ENCODE measurements at regions not wholly inside any gene's neighbourhood (a gene's known extent, or its start where the extent isn't known, plus 50 kb on each side); places are given as distances from the start of the nearest gene placed in this dataset.
"Not testable (repeated sequence)": the region's sequence is repeated elsewhere in the genome, so short reads cannot be mapped to it uniquely, and the experiment has no call there.

DNA sequence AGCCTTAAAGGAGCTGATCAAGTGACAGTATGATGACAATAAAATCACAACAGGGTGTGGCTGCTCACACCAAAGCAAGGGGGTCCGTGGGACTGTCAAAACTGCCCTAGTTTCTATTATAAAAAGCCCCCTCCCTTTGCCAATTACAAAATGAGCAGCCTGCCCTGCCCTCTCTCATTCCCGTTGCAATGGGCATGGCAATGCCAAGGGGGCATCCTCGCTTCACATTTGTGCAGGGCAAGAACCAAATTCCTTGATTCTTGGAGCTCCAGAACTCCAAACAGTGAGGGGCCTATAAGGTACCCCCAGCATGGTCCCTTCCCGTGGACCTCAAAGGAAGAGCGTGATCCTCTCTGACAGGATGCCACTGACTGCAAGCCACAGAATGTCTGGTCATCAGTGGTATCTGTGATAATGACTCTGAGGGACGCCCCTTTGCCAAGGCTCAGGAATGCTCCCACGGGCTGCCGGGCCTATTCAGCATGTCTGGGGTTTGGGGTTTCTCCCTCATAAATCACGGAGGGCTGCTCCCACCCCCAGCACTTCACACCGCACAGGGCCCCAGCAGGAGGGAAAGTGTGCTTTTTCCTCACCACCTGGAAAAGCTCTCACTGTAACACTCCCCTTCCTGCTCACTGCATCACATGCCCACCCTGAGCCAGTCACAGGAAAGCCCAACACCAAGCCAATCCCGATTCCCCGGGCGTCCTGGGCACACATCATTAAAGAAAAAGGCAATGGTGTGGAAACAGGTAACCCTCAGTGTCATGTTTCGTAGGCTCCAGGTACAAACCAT, 105.1 kb upstream of the TRPM1 start:
- ChIA-PET POLR2A (no interaction called here), CTCF (interaction anchor here (0.5 to 4.4 kb wide), 14 partner anchors 8 to 767 kb away, joined by 3 to 47 read pairs (median 4); no protein-coding TSS in a partner anchor)
- DNase-seq (ENCODE audit: low read depth in 1 of 2, low spot score in 1 of 2) = no peak
- Histone ChIP-seq H3K4me2 (no peak overlapping the region), H3K4me1 (no peaks in the 10 kb centered on the region), H3K9me3 (peaks cover 4% of the 10 kb centered on the region; the same call in 1 of the 3 replicates), H3K27ac (no peak overlapping the region), H3K4me3 (no peak overlapping the region)
- FAIRE-seq = no peak
- 48% methylated on average over 14 of the region's 14 CpGs for WGBS (ENCODE audit: missing lambda C conversion rate)
- ATAC-seq = peak; percentile 19 to 43; a peak in 3 of 6 replicates
- TF ChIP-seq JUNB (IDR thresholded peaks at IDR 0.05) = no peak
- no peak for TF ChIP-seq ZNF302 (CRISPR knock-in tag; IDR thresholded peaks at IDR 0.05)
- TF ChIP-seq NR3C1 (IDR thresholded peaks at IDR 0.05) = no peak
- no peak for TF ChIP-seq CEBPB (IDR thresholded peaks at IDR 0.05)
- TF ChIP-seq CTCF (IDR thresholded peaks at IDR 0.05) = 0 out of 3 replicates have a peak, but pooled peaks have one; percentile 12
- no peak for TF ChIP-seq ZC3H11A (IDR thresholded peaks at IDR 0.05)
- TF ChIP-seq RNF2 (IDR thresholded peaks at IDR 0.05; ENCODE audit: borderline replicate concordance, low read depth) = no peak
- no peak for TF ChIP-seq MAFK (IDR thresholded peaks at IDR 0.05; ENCODE audit: partially characterized antibody)
- no peak for TF ChIP-seq SREBF2 (IDR thresholded peaks at IDR 0.05)
- peak; percentile 45 to 46; a peak in 4 of 5 replicates for TF ChIP-seq RAD21 (conservative IDR thresholded peaks at IDR 0.05 in 1 of 2, IDR thresholded peaks at IDR 0.05 in 1 of 2)
- peak; percentile 37; the same call in 1 of the 3 replicates for TF ChIP-seq SMC3 (IDR thresholded peaks at IDR 0.05)
- no peak for TF ChIP-seq POLR2AphosphoS2 (conservative IDR thresholded peaks at IDR 0.05; ENCODE audit: low read length)
- no peak for TF ChIP-seq CBX8 (IDR thresholded peaks at IDR 0.05)
- no peak for TF ChIP-seq MYC (IDR thresholded peaks at IDR 0.05; ENCODE audit: borderline replicate concordance, low read length)
- TF ChIP-seq GATA3 (IDR thresholded peaks at IDR 0.05; ENCODE audit: borderline replicate concordance) = no peak
- no peak for TF ChIP-seq MAX (IDR thresholded peaks at IDR 0.05)
- TF ChIP-seq BHLHE40 (IDR thresholded peaks at IDR 0.05; ENCODE audit: low read depth, low read length) = no peak
- no peak for TF ChIP-seq CBX2 (IDR thresholded peaks at IDR 0.05; ENCODE audit: borderline replicate concordance, low read depth)
- no peak for TF ChIP-seq EHF (CRISPR knock-in tag; IDR thresholded peaks at IDR 0.05)

GRCh38 chr15:31207246-31207645, 105.7 kb upstream of the TRPM1 start:
- ChIA-PET POLR2A (no interaction called here), CTCF (interaction anchor here (0.7 to 4.4 kb wide), 13 partner anchors 8 to 766 kb away, joined by 3 to 47 read pairs (median 4); no protein-coding TSS in a partner anchor)
- no peak for ATAC-seq
- Histone ChIP-seq H3K9me3 (peaks cover 8% of the 10 kb centered on the region; the same call in 1 of the 3 replicates), H3K4me3 (no peak overlapping the region), H3K4me1 (no peaks in the 10 kb centered on the region), H3K27ac (no peak overlapping the region), H3K4me2 (no peak overlapping the region)
- no peak for DNase-seq (ENCODE audit: low read depth in 1 of 2, low spot score in 1 of 2)
- FAIRE-seq = no peak
- WGBS (ENCODE audit: missing lambda C conversion rate) = 70% methylated on average over 2 of the region's 2 CpGs
- TF ChIP-seq MAZ (IDR thresholded peaks at IDR 0.05; ENCODE audit: borderline replicate concordance, low read depth, low read length) (no peak), JUN (IDR thresholded peaks at IDR 0.05) (no peak), CTCF (IDR thresholded peaks at IDR 0.05) (no peak), KDM1A (IDR thresholded peaks at IDR 0.05; ENCODE audit: low read depth) (no peak), ZSCAN20 (CRISPR knock-in tag; IDR thresholded peaks at IDR 0.05) (no peak)
- TF ChIP-seq, protein P1, sequence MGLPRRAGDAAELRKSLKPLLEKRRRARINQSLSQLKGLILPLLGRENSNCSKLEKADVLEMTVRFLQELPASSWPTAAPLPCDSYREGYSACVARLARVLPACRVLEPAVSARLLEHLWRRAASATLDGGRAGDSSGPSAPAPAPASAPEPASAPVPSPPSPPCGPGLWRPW (IDR thresholded peaks at IDR 0.05) = no peak

DNA sequence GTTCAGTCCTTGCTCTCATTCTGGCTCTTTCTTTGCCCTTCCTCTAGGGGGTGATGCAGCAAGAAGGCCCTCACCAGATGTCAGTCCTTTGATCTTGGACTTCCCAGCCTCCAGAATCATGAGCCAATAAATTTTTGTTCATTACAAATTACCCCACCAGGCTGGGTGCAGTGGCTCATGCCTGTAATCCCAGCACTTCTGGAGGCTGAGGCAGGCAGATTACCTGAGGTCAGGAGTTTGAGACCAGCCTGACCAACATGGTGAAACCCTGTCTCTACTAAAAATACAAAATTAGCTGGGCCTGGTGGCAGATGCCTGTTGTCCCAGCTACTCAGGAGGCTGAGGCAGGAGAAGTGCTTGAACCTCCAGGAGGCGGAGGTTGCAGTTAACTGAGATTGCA, 106.3 kb upstream of the TRPM1 start:
- H3K9me3 ChIP-seq; DNase-seq (ENCODE audit: low read depth in 1 of 2, low spot score in 1 of 2); FAIRE-seq; H3K4me1 ChIP-seq; H3K4me2 ChIP-seq; H3K4me3 ChIP-seq; POLR2A ChIA-PET; H3K27ac ChIP-seq; ATAC-seq: not testable (repeated sequence)
- WGBS (ENCODE audit: missing lambda C conversion rate) = 83% methylated on average over 1 of the region's 1 CpG
- CTCF ChIA-PET = interaction anchor here (0.6 to 4.4 kb wide), 5 partner anchors 116 to 371 kb away, joined by 3 to 47 read pairs (median 3); no protein-coding TSS in a partner anchor

Data from A549 (cell line).